ENCODE measurements at regions not wholly inside any gene's neighbourhood (a gene's known extent, or its start where the extent isn't known, plus 50 kb on each side); places are given as distances from the start of the nearest gene placed in this dataset.
A peak's percentile ranks its signal among the peaks of the same experiment; 100 is the strongest.

DNA sequence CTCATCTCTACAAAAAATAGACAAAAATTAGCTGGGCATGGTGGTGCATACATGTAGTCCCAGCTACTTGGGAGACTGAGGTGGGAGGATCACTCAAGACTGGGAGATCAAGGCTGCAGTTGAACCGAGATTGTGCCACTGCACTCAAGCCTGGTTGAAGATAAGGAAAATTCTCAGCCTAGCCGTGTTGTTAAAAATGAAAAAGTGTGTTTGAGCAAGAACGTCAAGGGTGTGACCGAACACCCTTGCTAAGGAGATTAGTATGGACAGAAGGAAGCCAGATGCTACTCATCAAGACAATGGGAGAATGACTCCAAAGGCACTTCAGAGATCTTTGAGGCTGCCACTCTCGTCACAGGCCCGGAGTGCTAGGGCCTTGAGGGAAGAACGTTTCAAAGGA lies 70.0 kb upstream of the NDUFV2 start (continued):
- TF ChIP-seq, protein P1, sequence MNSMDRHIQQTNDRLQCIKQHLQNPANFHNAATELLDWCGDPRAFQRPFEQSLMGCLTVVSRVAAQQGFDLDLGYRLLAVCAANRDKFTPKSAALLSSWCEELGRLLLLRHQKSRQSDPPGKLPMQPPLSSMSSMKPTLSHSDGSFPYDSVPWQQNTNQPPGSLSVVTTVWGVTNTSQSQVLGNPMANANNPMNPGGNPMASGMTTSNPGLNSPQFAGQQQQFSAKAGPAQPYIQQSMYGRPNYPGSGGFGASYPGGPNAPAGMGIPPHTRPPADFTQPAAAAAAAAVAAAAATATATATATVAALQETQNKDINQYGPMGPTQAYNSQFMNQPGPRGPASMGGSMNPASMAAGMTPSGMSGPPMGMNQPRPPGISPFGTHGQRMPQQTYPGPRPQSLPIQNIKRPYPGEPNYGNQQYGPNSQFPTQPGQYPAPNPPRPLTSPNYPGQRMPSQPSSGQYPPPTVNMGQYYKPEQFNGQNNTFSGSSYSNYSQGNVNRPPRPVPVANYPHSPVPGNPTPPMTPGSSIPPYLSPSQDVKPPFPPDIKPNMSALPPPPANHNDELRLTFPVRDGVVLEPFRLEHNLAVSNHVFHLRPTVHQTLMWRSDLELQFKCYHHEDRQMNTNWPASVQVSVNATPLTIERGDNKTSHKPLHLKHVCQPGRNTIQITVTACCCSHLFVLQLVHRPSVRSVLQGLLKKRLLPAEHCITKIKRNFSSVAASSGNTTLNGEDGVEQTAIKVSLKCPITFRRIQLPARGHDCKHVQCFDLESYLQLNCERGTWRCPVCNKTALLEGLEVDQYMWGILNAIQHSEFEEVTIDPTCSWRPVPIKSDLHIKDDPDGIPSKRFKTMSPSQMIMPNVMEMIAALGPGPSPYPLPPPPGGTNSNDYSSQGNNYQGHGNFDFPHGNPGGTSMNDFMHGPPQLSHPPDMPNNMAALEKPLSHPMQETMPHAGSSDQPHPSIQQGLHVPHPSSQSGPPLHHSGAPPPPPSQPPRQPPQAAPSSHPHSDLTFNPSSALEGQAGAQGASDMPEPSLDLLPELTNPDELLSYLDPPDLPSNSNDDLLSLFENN (IDR thresholded peaks at IDR 0.05; ENCODE audit: low read depth in 2 of 2, low read length in 2 of 2) = 0 out of 4 replicates have a peak, but pooled peaks of 1 of the 2 experiments have one; percentile 32
- TF ChIP-seq HDAC2 (IDR thresholded peaks at IDR 0.05) (peak; percentile 89), L3MBTL2 (IDR thresholded peaks at IDR 0.05) (peak; percentile 69), KLF16 (IDR thresholded peaks at IDR 0.05) (peak; percentile 58; the same call in 1 of the 2 replicates), DPF2 (IDR thresholded peaks at IDR 0.05) (peak; percentile 87), FOXK2 (conservative IDR thresholded peaks at IDR 0.05 in 1 of 2, IDR thresholded peaks at IDR 0.05 in 1 of 2; ENCODE audit: low read depth in 2 of 2) (peak; percentile 63 to 82; a peak in 3 of 4 replicates), SMAD4 (CRISPR knock-in tag; conservative IDR thresholded peaks at IDR 0.05) (0 out of 2 replicates have a peak, but pooled peaks have one; percentile 29), ZZZ3 (IDR thresholded peaks at IDR 0.05) (no peak), MEIS2 (IDR thresholded peaks at IDR 0.05; ENCODE audit: partially characterized antibody) (peak; percentile 50), SMARCA4 (IDR thresholded peaks at IDR 0.05) (peak; percentile 85), LEF1 (IDR thresholded peaks at IDR 0.05) (peak; percentile 34; the same call in 1 of the 2 replicates), ZNF165 (CRISPR knock-in tag; IDR thresholded peaks at IDR 0.05; ENCODE audit: borderline replicate concordance) (no peak), HDAC1 (IDR thresholded peaks at IDR 0.05) (peak in 1 of 2 experiments; percentile 90; a peak in 2 of 4 replicates), ELF2 (CRISPR knock-in tag; IDR thresholded peaks at IDR 0.05) (no peak), NR4A1 (CRISPR knock-in tag; IDR thresholded peaks at IDR 0.05) (no peak), NR4A1 (tag; IDR thresholded peaks at IDR 0.05) (0 out of 2 replicates have a peak, but pooled peaks have one; percentile 29), RCOR1 (IDR thresholded peaks at IDR 0.05; ENCODE audit: borderline replicate concordance in 1 of 2, low read depth in 2 of 2, low read length in 2 of 2) (peak; percentile 73 to 93; a peak in 3 of 4 replicates), ZNF766 (CRISPR knock-in tag; conservative IDR thresholded peaks at IDR 0.05) (peak; percentile 64; the same call in 1 of the 2 replicates), NBN (IDR thresholded peaks at IDR 0.05; ENCODE audit: low read depth) (0 out of 2 replicates have a peak, but pooled peaks have one; percentile 45), BCOR (IDR thresholded peaks at IDR 0.05) (peak; percentile 40; the same call in 1 of the 2 replicates), PML (IDR thresholded peaks at IDR 0.05; ENCODE audit: low read length) (no peak), JUND (IDR thresholded peaks at IDR 0.05; ENCODE audit: borderline replicate concordance, low read depth, low read length) (no peak), JUND (tag; IDR thresholded peaks at IDR 0.05; ENCODE audit: borderline replicate concordance, low read depth, low read length) (peak; percentile 65; the same call in 1 of the 3 replicates), ARID1B (IDR thresholded peaks at IDR 0.05) (peak; percentile 88), TAL1 (IDR thresholded peaks at IDR 0.05) (peak; percentile 80), SMARCE1 (IDR thresholded peaks at IDR 0.05) (peak; percentile 36; the same call in 1 of the 2 replicates)
- TF ChIP-seq, protein P2, sequence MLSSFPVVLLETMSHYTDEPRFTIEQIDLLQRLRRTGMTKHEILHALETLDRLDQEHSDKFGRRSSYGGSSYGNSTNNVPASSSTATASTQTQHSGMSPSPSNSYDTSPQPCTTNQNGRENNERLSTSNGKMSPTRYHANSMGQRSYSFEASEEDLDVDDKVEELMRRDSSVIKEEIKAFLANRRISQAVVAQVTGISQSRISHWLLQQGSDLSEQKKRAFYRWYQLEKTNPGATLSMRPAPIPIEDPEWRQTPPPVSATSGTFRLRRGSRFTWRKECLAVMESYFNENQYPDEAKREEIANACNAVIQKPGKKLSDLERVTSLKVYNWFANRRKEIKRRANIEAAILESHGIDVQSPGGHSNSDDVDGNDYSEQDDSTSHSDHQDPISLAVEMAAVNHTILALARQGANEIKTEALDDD (IDR thresholded peaks at IDR 0.05) = peak; percentile 44; the same call in 1 of the 2 replicates

Data from K562 (cell line).